ENCODE measurements at regions not wholly inside any gene's neighbourhood (a gene's known extent, or its start where the extent isn't known, plus 50 kb on each side); places are given as distances from the start of the nearest gene placed in this dataset.
"Not testable (repeated sequence)": the region's sequence is repeated elsewhere in the genome, so short reads cannot be mapped to it uniquely, and the experiment has no call there.

DNA sequence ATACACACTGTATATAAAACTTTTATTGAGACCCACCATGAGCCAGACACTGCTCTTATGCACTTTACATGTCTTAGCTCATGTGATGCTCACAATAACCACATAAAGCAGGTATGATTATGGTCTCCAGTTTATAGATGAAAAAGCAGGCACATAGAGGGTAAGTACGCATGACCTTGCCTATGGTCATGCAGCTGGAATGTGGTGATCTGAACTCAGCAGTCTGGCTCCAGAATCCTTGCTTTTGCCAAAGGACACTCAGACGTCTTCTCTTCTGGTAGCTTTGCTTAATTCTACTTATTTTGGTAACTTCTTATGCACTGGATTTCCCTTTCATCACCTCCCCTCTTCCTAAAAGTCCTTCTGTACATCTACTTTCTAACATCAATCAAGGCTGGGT, 103.3 kb upstream of the CRY1 start:
- DNase-seq (ENCODE audit: low spot score) = no peak
- Histone ChIP-seq H3K36me3 (no peaks in the 10 kb centered on the region), H3K9me3 (no peaks in the 10 kb centered on the region), H3K4me3 (no peak overlapping the region), H3K27me3 (replicated peaks; ENCODE audit: insufficient read depth) (no peaks in the 10 kb centered on the region), H3K4me1 (replicated peaks) (no peaks in the 10 kb centered on the region), H3K27ac (no peak overlapping the region)
- WGBS = 66% methylated on average over 2 of the region's 2 CpGs
- intact Hi-C loops (cut with DNase I) = no loop called here
- TF ChIP-seq POLR2A (IDR thresholded peaks at IDR 0.05) (no peak), POLR2AphosphoS5 (IDR thresholded peaks at IDR 0.05) (no peak)
- TF ChIP-seq, protein P1, sequence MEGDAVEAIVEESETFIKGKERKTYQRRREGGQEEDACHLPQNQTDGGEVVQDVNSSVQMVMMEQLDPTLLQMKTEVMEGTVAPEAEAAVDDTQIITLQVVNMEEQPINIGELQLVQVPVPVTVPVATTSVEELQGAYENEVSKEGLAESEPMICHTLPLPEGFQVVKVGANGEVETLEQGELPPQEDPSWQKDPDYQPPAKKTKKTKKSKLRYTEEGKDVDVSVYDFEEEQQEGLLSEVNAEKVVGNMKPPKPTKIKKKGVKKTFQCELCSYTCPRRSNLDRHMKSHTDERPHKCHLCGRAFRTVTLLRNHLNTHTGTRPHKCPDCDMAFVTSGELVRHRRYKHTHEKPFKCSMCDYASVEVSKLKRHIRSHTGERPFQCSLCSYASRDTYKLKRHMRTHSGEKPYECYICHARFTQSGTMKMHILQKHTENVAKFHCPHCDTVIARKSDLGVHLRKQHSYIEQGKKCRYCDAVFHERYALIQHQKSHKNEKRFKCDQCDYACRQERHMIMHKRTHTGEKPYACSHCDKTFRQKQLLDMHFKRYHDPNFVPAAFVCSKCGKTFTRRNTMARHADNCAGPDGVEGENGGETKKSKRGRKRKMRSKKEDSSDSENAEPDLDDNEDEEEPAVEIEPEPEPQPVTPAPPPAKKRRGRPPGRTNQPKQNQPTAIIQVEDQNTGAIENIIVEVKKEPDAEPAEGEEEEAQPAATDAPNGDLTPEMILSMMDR (IDR thresholded peaks at IDR 0.05) = no peak

DNA sequence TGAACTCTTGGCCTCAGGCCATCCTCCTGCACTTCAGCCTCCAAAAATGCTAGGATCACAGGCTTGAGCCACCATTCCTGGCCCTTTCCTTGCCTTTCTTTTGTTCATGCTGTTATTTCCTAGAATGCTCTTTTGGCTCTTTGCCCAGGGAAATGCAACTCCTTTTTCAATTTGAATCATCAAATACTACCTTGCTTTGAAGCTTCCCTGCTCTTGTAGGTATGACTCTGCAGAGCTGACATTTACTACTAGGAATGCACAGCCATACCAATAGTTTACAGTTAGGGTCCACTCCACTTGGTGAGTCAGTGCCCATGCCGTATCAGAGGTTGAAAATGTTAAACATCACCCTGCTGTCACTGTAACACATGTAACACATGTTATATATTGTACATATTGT, 107.0 kb upstream of the CRY1 start:
- TF ChIP-seq POLR2A (IDR thresholded peaks at IDR 0.05) = no peak
- TF ChIP-seq, protein P1 (IDR thresholded peaks at IDR 0.05) = no peak
- no peak for TF ChIP-seq POLR2AphosphoS5 (IDR thresholded peaks at IDR 0.05)
- 26% methylated on average over 1 of the region's 1 CpG for WGBS
- DNase-seq (ENCODE audit: low spot score) = no peak
- intact Hi-C loops (cut with DNase I) = no loop called here
- no peaks in the 10 kb centered on the region for H3K4me1 ChIP-seq (replicated peaks)
- no peaks in the 10 kb centered on the region for H3K36me3 ChIP-seq
- no peak overlapping the region for H3K27ac ChIP-seq
- no peak overlapping the region for H3K4me3 ChIP-seq
- no peaks in the 10 kb centered on the region for H3K27me3 ChIP-seq (replicated peaks; ENCODE audit: insufficient read depth)
- H3K9me3 ChIP-seq = no peaks in the 10 kb centered on the region

DNA sequence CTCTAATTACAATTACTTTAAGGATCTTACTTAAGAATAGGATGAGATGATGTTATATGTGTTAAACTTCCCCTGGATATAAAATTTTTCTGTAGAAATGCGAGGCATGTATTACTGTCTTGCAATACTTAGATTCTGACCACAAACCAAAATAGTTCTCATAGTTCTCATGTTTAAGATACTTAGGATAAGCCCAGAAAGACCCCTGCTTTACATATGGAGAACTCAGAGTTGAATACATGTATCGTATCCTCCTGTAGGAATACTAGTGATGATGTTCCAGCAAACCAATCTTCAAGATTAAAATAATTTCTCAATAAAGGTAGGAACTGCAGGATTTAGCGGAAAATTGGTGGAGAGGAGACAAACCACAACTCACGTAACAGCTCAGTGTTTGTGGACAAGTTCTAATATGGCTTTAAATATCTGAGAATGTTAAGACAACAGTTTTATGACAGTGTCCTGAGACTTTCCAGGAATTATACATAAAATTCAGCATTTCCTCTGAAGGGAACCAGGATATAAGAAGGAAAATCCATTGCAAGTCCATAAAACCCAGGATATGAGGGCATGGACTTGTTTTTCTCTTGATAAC, 114.7 kb upstream of the CRY1 start:
- TF ChIP-seq POLR2A (IDR thresholded peaks at IDR 0.05) (no peak), POLR2AphosphoS5 (IDR thresholded peaks at IDR 0.05) (no peak)
- TF ChIP-seq, protein P1 (IDR thresholded peaks at IDR 0.05) = no peak
- no peaks in the 10 kb centered on the region for H3K9me3 ChIP-seq
- no peak for DNase-seq (ENCODE audit: low spot score)
- H3K27me3 ChIP-seq (replicated peaks; ENCODE audit: insufficient read depth) = no peaks in the 10 kb centered on the region
- 85% methylated on average over 4 of the region's 4 CpGs for WGBS
- H3K36me3 ChIP-seq = no peaks in the 10 kb centered on the region
- H3K4me1 ChIP-seq (replicated peaks) = no peaks in the 10 kb centered on the region
- intact Hi-C loops (cut with DNase I) = no loop called here
- H3K4me3 ChIP-seq = no peak overlapping the region
- no peak overlapping the region for H3K27ac ChIP-seq

DNA sequence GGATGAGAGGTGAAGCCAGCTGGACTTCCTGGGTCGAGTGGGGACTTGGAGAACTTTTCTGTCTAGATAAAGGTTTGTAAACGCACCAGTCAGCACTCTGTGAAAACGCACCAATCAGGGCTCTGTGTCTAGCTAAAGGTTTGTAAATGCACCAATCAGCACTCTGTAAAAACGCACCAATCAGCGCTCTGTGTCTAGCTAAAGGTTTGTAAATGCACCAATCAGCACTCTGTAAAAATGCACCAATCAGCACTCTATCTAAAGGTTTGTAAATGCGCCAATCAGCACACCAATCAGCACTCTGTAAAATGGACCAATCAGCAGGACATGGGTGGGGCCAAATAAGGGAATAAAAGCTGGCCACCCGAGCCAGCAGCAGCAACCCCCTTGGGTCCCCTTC, 116.4 kb upstream of the CRY1 start:
- intact Hi-C loops (cut with DNase I); H3K27me3 ChIP-seq (replicated peaks; ENCODE audit: insufficient read depth); H3K9me3 ChIP-seq; H3K27ac ChIP-seq; H3K36me3 ChIP-seq; H3K4me3 ChIP-seq; DNase-seq (ENCODE audit: low spot score); H3K4me1 ChIP-seq (replicated peaks): not testable (repeated sequence)
- WGBS = 88% methylated on average over 7 of the region's 7 CpGs

DNA sequence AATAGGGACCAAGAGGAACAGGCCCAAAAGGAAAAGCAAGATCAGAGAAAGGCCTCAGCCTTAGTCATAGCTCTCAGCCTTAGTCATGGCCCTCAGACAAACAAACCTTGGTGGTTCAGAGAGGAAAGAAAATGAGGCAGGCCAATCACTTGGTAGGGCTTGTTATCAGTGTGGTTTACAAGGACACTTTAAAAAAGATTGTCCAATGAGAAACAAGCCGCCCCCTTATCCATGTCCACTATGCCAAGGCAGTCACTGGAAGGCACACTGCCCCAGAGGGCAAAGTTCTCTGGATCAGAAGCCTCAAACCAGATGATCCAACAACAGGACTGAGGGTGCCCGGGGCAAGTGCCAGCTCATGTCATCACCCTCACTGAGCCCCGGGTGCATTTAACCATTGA, 121.0 kb upstream of the CRY1 start:
- WGBS = 80% methylated on average over 3 of the region's 3 CpGs
- H3K4me1 ChIP-seq (replicated peaks); H3K27me3 ChIP-seq (replicated peaks; ENCODE audit: insufficient read depth); H3K36me3 ChIP-seq; H3K27ac ChIP-seq; H3K4me3 ChIP-seq; DNase-seq (ENCODE audit: low spot score); intact Hi-C loops (cut with DNase I); H3K9me3 ChIP-seq: not testable (repeated sequence)

DNA sequence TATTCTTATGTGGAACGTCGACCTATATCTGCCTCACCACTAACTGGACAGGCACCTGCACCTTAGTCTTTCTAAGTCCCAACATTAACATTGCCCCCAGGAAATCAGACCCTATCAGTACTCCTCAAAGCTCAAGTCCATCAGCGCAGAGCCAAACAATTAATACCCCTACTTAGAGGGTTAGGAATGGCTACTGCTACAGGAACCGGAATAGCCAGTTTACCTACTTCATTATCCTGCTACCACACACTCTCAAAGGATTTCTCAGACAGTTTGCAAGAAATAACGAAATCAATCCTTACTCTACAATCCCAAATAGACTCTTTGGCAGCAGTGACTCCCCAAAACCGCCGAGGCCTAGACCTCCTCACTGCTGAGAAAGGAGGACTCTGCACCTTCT, 123.1 kb upstream of the CRY1 start:
- H3K9me3 ChIP-seq; H3K36me3 ChIP-seq; DNase-seq (ENCODE audit: low spot score); H3K27me3 ChIP-seq (replicated peaks; ENCODE audit: insufficient read depth); H3K4me1 ChIP-seq (replicated peaks); H3K27ac ChIP-seq; H3K4me3 ChIP-seq; intact Hi-C loops (cut with DNase I): not testable (repeated sequence)
- 62% methylated on average over 7 of the region's 7 CpGs for WGBS
